ENCODE measurements at regions not wholly inside any gene's neighbourhood (a gene's known extent, or its start where the extent isn't known, plus 50 kb on each side); places are given as distances from the start of the nearest gene placed in this dataset.

GRCh38 chr7:16079723-16080122 is 341.6 kb downstream of the CRPPA start:
- no peaks in the 10 kb centered on the region for H3K9me3 Mint-ChIP-seq
- H3K4me1 Mint-ChIP-seq (ENCODE audit: low read depth), result no peaks in the 10 kb centered on the region
- no peaks in the 10 kb centered on the region for H3K27me3 Mint-ChIP-seq (ENCODE audit: insufficient read depth)
- DNase-seq (ENCODE audit: low spot score), result no peak
- no peaks in the 10 kb centered on the region for H3K36me3 Mint-ChIP-seq (ENCODE audit: low read depth)
- H3K4me3 Mint-ChIP-seq, result no peak overlapping the region
- intact Hi-C loops (cut with micrococcal nuclease), result no loop called here
- no peak overlapping the region for H3K27ac Mint-ChIP-seq

- DNase-seq (ENCODE audit: low spot score), result no peak
- H3K4me1 Mint-ChIP-seq (ENCODE audit: low read depth), result no peaks in the 10 kb centered on the region
- H3K9me3 Mint-ChIP-seq, result no peaks in the 10 kb centered on the region
- no peak overlapping the region for H3K4me3 Mint-ChIP-seq
- H3K36me3 Mint-ChIP-seq (ENCODE audit: low read depth), result no peaks in the 10 kb centered on the region
- no peaks in the 10 kb centered on the region for H3K27me3 Mint-ChIP-seq (ENCODE audit: insufficient read depth)
- intact Hi-C loops (cut with micrococcal nuclease), result loop anchor here (1.0 kb wide), 1 partner anchor 487 kb away; no protein-coding TSS in a partner anchor
- no peak overlapping the region for H3K27ac Mint-ChIP-seq
Observed at GRCh38 chr7:16078076-16078952, 343.0 kb downstream of the CRPPA start.

DNA sequence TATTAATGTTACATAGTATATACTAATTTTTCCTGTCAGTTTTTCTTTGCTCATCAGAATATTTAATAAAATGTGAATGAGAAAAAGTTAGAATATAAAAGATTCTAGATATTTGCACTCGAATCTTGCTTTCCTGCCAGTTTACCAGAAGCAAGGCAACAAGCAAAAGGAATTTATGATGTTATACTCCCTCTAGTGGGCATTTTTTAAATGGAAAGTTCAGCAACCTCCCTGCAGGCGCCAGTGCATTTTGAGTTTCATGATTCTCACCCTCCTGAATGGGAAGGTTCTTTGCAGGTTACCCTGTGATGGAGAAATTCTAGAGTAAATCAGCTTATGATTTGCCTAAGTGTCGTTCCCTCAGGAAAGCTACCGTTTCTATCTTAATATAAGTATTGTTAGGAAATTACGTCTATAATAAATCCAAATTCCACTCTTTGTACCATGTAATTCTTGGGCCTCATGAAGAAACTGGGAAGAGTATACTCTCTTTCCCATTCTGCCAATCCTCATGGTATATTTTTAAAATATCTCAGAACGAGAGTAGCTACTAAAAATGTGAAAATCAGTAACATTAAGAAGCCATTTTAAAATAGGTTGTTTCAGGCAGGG is 350.0 kb downstream of the CRPPA start:
- Mint-ChIP-seq H3K27me3 (ENCODE audit: insufficient read depth) (no peaks in the 10 kb centered on the region), H3K36me3 (ENCODE audit: low read depth) (no peaks in the 10 kb centered on the region), H3K27ac (no peak overlapping the region), H3K9me3 (no peaks in the 10 kb centered on the region), H3K4me1 (ENCODE audit: low read depth) (no peaks in the 10 kb centered on the region), H3K4me3 (no peak overlapping the region)
- intact Hi-C loops (cut with micrococcal nuclease), result loop anchor here (2.0 to 5.0 kb wide), 2 partner anchors 744 to 767 kb away; no protein-coding TSS in a partner anchor
- DNase-seq (ENCODE audit: low spot score), result no peak

- no peaks in the 10 kb centered on the region for H3K4me1 Mint-ChIP-seq (ENCODE audit: low read depth)
- no peaks in the 10 kb centered on the region for H3K36me3 Mint-ChIP-seq (ENCODE audit: low read depth)
- intact Hi-C loops (cut with micrococcal nuclease), result loop anchor here (2.0 to 5.0 kb wide), 2 partner anchors 744 to 766 kb away; no protein-coding TSS in a partner anchor
- H3K4me3 Mint-ChIP-seq, result no peak overlapping the region
- no peaks in the 10 kb centered on the region for H3K9me3 Mint-ChIP-seq
- no peaks in the 10 kb centered on the region for H3K27me3 Mint-ChIP-seq (ENCODE audit: insufficient read depth)
- DNase-seq (ENCODE audit: low spot score), result no peak
- no peak overlapping the region for H3K27ac Mint-ChIP-seq
Observed at GRCh38 chr7:16070806-16071205, 350.5 kb downstream of the CRPPA start.

GRCh38 chr7:16069998-16070397 is 351.3 kb downstream of the CRPPA start:
- no peaks in the 10 kb centered on the region for H3K27me3 Mint-ChIP-seq (ENCODE audit: insufficient read depth)

GRCh38 chr7:16068183-16068582 is 353.2 kb downstream of the CRPPA start:
- Mint-ChIP-seq H3K27me3 (ENCODE audit: insufficient read depth) (no peaks in the 10 kb centered on the region), H3K4me1 (ENCODE audit: low read depth) (no peaks in the 10 kb centered on the region), H3K4me3 (no peak overlapping the region), H3K36me3 (ENCODE audit: low read depth) (no peaks in the 10 kb centered on the region), H3K27ac (no peak overlapping the region), H3K9me3 (no peaks in the 10 kb centered on the region)
- no peak for DNase-seq (ENCODE audit: low spot score)
- intact Hi-C loops (cut with micrococcal nuclease), result no loop called here

More at GRCh38 chr7:16069998-16070397, 351.3 kb downstream of the CRPPA start:
- Mint-ChIP-seq H3K4me1 (ENCODE audit: low read depth) (no peaks in the 10 kb centered on the region), H3K9me3 (no peaks in the 10 kb centered on the region), H3K36me3 (ENCODE audit: low read depth) (no peaks in the 10 kb centered on the region), H3K27ac (no peak overlapping the region), H3K4me3 (no peak overlapping the region)
- intact Hi-C loops (cut with micrococcal nuclease), result loop anchor here (2.0 to 5.0 kb wide), 2 partner anchors 743 to 765 kb away; no protein-coding TSS in a partner anchor
- DNase-seq (ENCODE audit: low spot score), result no peak

- intact Hi-C loops (cut with micrococcal nuclease), result no loop called here
- no peaks in the 10 kb centered on the region for H3K27me3 Mint-ChIP-seq (ENCODE audit: insufficient read depth)
Observed at GRCh38 chr7:16067711-16068110, 353.6 kb downstream of the CRPPA start.

DNA sequence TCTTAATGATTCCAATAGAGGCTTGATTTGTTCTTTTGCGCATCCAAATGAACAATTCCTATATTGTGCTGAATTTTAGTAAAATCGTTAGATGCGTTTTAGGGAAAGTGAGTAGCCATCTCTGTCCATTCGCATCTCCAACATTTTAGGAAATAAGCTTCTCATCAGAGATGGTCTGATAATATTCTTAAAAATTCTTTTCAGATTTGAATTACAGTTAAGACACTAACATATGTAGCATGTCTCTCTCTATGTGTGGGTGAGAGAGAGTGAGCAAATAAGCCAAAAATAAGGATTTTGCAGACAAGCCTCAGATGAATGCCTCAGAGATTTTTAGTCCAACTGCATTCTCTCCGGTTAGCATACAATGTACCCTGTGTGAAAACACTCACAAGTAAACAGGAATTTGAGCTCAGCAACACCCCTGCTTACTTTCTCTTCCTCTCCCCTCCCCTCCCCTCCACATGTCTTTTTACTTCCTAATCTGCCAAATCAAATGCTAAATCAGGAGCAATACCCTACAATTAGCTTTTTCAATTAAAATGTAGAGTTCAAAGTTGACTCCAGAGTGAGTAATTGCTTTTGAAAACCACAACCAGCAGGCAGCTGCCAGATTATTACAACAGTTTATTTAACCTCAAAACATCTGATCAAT is 354.4 kb downstream of the CRPPA start:
- Mint-ChIP-seq H3K36me3 (ENCODE audit: low read depth) (no peaks in the 10 kb centered on the region), H3K27me3 (ENCODE audit: insufficient read depth) (no peaks in the 10 kb centered on the region), H3K9me3 (no peaks in the 10 kb centered on the region), H3K4me1 (ENCODE audit: low read depth) (no peaks in the 10 kb centered on the region), H3K27ac (no peak overlapping the region), H3K4me3 (no peak overlapping the region)
- intact Hi-C loops (cut with micrococcal nuclease), result no loop called here
- DNase-seq (ENCODE audit: low spot score), result no peak

More at GRCh38 chr7:16067711-16068110, 353.6 kb downstream of the CRPPA start:
- Mint-ChIP-seq H3K4me1 (ENCODE audit: low read depth) (no peaks in the 10 kb centered on the region), H3K4me3 (no peak overlapping the region), H3K9me3 (no peaks in the 10 kb centered on the region), H3K36me3 (ENCODE audit: low read depth) (no peaks in the 10 kb centered on the region), H3K27ac (no peak overlapping the region)
- DNase-seq (ENCODE audit: low spot score), result no peak

GRCh38 chr7:16065939-16066338 is 355.4 kb downstream of the CRPPA start:
- DNase-seq (ENCODE audit: low spot score), result no peak
- Mint-ChIP-seq H3K27me3 (ENCODE audit: insufficient read depth) (no peaks in the 10 kb centered on the region), H3K4me1 (ENCODE audit: low read depth) (no peaks in the 10 kb centered on the region), H3K27ac (no peak overlapping the region), H3K4me3 (no peak overlapping the region), H3K9me3 (no peaks in the 10 kb centered on the region), H3K36me3 (ENCODE audit: low read depth) (no peaks in the 10 kb centered on the region)
- intact Hi-C loops (cut with micrococcal nuclease), result no loop called here

- H3K36me3 Mint-ChIP-seq (ENCODE audit: low read depth), result no peaks in the 10 kb centered on the region
- no peaks in the 10 kb centered on the region for H3K4me1 Mint-ChIP-seq (ENCODE audit: low read depth)
- no peaks in the 10 kb centered on the region for H3K27me3 Mint-ChIP-seq (ENCODE audit: insufficient read depth)
- H3K4me3 Mint-ChIP-seq, result no peak overlapping the region
- no peaks in the 10 kb centered on the region for H3K9me3 Mint-ChIP-seq
- DNase-seq (ENCODE audit: low spot score), result no peak
- no peak overlapping the region for H3K27ac Mint-ChIP-seq
- intact Hi-C loops (cut with micrococcal nuclease), result no loop called here
Observed at GRCh38 chr7:16063716-16064675, 357.3 kb downstream of the CRPPA start.

DNA sequence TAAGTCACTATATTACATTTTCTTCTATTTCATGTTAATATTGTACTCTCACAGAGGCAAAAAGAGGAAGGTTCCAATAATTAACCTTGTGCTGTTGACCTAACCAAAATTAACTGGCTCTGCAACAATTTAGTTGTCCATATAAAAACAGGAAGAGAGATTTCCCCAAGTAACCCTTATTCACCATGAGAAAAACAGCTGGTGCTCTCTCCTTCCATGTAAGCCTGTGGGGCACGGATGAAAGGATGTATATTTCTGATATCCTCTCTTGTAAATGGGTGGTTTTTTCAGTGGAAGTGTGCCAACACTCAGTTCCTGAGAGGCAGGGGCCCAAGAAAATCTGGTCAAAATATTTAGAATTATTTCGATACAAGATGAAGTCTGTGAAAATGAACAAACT is 358.1 kb downstream of the CRPPA start:
- Mint-ChIP-seq H3K36me3 (ENCODE audit: low read depth) (no peaks in the 10 kb centered on the region), H3K9me3 (no peaks in the 10 kb centered on the region), H3K4me3 (no peak overlapping the region), H3K27me3 (ENCODE audit: insufficient read depth) (no peaks in the 10 kb centered on the region), H3K4me1 (ENCODE audit: low read depth) (no peaks in the 10 kb centered on the region), H3K27ac (no peak overlapping the region)
- intact Hi-C loops (cut with micrococcal nuclease), result no loop called here
- no peak for DNase-seq (ENCODE audit: low spot score)

GRCh38 chr7:16062269-16062668 is 359.1 kb downstream of the CRPPA start:
- intact Hi-C loops (cut with micrococcal nuclease), result no loop called here
- Mint-ChIP-seq H3K36me3 (ENCODE audit: low read depth) (no peaks in the 10 kb centered on the region), H3K27me3 (ENCODE audit: insufficient read depth) (no peaks in the 10 kb centered on the region), H3K4me3 (no peak overlapping the region), H3K4me1 (ENCODE audit: low read depth) (no peaks in the 10 kb centered on the region), H3K9me3 (no peaks in the 10 kb centered on the region), H3K27ac (no peak overlapping the region)
- DNase-seq (ENCODE audit: low spot score), result no peak
